IPS DF 19.7 (cell line): ENCODE measurements at regions not wholly inside any gene's neighbourhood (a gene's known extent, or its start where the extent isn't known, plus 50 kb on each side); places are given as distances from the start of the nearest gene placed in this dataset.
"Not testable (repeated sequence)": the region's sequence is repeated elsewhere in the genome, so short reads cannot be mapped to it uniquely, and the experiment has no call there.

Experiments used
- DNase-seq: peaks from one replicate; pipeline ENCODE4 v3.0.0-alpha.2; 2013; ENCODE audit warnings: low read depth, low spot score

DNA sequence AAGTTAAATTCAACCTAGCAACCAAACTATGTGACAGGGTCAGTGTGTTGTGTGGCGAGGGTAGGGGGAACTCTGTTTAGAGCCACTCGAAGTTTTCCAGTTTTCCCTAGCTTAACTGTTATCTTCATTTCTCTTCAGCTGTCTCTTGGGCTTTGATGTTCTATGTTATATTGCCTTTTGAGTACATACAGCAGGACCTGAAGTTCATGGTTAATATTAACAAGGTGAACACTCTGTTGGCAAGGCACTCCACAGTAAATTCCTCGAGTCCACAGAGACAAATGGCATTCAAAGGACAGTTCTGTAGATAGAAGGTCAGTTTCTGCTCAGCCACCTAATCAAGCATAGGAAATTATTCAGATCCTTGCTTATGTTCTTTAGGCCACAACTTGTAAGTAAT lies 147.9 kb upstream of the DPH6 start:
- DNase-seq, result no peak

DNA sequence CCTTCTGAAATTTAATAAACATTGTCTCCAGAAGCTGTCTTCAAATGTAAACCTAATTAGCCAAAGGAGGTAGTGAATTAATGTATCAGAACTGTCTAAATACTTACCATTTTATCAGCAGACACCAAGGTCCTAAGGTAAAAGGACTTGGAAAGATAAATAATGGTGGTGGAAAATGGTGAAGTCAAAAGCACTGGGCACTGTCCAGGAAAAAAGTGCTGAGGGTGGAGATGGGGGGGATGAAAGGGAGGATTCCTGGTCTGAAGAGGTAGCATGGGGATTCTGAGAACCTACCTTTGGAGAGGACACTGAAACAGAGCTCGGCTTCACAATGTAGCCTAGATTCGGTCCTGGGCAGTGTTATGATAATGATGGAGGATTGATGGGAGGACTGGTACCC lies 149.0 kb upstream of the DPH6 start:
- DNase-seq, result no peak

DNA sequence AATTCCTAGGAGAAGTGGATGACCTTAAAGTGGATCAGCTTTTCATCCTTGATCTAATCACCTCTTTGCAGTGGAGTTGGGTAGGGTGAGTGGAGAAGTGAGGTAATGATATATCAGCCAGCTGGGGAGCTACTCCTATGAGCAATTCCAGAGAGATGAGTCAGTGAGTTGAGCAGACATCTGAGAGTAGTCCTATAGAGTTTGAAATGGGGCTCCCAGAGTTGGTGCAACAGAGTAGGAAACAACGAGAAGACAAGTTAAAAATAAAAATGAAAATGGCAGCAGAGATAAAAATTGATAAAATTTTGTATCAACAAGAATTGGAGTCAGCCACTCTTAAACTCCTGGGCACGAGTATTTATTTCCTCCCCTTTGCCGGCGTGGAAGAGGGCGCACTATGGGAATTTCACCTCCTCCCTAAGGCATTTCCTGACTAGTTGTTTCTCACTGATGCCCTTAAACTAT lies 150.8 kb upstream of the DPH6 start:
- DNase-seq, result peak; percentile 38

DNA sequence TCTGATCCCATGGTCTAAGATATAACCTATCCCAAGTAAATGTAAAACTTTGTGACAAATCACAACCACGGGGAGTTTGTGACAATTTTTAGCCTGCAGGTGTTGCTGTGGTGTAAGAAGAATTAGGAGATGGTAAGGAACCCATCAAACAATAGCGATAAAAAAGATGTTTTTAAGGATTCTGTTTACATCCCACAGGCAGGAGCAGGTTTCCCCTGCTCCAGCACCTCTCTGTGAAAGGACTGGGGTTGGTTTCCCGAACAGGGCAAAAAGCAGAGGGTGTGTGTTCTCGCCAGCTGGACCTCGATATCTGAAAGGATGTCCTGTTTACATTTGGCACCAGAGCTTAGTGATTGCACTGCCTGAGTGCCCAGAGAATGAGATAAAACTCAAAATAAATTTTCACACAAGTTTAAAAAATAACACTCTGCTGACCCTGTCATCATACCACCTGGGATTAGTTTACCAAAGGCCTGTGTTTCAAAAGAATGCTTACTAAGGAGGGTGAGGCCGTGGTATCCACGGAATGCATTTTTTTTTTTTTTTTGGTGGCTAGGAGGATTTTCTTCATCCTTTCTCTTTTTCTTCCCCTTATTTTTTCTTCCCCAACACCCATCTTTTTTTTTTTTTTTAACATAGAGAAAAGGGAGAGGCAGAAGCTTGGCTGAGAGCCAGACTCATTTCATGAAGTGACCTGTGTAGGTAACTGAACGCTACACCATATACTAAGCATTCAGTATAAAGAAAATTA lies 151.8 kb upstream of the DPH6 start:
- no peak for DNase-seq

DNA sequence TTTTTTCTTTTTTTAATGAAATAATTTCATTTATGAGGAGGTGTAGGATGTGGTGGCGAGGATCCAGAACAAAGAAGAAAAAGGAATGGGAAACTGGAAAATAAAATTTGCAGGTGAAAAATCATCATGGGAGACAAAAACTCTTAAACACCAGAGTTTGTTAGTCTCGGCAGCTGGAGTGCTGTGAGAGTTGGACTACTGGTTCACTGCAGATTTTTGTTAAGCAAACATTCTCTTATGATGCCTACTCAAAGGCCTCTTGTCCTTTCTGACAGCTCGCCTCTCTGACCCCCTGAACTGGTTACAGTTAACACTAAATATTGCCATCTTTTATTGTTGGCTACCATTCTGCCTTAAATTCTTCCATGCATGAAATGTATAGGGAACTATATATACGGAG lies 152.4 kb upstream of the DPH6 start:
- DNase-seq, result no peak

DNA sequence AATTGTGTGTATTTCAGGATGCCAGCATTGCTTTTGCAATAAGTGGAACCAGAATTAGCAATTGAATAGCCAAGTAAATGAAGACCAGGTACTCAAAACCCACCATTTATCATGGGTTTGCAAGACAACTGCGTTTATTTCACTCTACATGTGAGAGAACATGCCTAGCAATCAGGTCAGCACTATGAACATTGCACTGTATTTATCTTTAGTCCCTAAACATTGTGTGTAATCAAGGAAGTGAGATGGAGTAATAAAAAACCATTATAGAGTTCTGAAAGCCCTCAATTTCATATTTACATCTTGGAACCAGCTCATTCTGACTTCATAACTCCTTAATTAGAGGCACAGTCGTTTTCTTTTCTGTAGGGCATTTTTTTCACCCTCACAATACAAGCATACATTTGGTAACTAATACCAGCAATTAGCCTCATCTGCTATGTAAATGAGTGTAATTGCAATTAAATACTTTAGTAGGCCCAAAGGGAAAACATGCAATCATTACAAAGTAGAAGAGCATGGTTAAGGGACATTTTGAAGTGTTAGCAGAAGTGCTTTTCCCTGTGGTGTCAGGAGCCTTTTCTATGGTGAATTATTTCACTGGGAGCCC lies 153.1 kb upstream of the DPH6 start:
- DNase-seq, result no peak

DNA sequence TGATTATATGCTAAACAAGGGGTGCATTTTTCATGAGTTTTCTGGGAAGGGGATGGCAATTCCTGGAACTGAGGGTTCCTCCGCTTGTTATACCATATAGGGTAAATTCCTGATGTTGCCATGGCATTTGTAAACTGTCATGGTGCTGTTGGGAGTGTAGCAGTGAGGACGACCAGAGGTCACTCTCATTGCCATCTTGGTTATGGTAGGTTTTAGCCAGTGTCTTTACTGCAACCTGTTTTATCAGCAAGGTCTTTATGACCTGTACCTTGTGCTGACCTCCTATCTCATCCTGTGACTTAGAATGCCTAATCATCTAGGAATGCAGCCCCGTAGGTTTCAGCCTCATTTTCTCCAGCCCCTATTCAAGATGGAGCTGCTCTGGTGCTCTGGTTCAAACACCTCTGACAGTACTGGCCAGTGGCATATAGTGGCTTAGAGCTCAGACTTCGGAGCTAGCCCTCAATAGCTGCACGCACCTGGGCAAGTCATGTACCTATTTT lies 154.2 kb upstream of the DPH6 start:
- DNase-seq, result not testable (repeated sequence)

DNA sequence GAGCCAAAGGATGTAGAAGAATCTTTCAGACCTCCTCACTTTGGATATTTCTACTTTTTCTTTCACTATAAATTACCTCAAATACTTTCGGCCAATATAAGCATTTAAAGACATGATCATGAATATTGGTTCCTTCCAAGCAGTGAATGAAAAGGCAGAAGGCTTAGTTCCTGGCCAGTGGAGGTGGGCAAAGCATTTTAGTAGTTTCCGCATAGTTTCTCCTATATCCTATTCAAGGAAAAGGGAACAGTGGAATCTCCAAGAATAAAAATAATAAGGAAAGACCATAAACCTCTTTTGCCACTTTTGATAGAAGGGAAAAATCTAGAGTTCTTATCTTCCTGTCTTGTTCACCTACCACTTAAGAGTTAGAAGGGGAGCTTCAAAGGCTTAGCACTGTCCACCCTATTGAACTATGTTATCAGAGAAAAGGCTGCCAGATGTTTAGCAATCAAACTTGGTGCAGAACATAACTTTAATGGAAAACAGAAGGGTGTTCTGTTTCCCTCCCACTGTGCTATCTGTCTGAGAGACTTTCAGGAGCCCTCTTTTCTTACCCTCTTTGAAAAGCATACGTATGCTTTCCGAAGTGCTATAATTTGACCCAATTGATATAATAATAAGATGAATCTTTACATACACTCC lies 155.6 kb upstream of the DPH6 start:
- DNase-seq, result no peak

DNA sequence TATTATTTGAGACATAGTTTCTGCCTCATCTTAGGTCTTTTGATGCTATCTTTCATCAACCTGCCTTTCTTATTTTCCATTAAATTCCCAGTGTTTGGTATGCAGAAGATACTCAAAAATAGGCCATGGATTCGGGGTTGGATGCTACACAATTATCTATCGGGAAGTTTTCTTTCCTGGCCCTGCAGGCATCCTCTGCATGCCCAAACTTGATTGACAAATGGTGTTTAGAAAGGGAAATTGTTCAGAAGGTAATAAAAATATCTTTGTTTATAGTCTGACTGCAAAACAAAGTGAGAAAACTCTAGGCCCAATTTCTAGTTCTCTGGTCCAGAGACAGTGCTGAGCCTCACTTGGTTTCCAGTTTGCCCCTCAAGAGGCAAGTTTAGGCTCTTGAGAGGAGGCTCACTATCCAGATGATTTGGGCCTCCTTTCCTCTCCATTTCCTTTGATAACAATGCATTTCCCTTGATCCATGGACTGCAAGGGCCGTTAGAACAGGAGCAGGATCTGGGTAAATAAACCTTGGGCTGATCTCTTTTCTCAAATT lies 157.1 kb upstream of the DPH6 start:
- no peak for DNase-seq

DNA sequence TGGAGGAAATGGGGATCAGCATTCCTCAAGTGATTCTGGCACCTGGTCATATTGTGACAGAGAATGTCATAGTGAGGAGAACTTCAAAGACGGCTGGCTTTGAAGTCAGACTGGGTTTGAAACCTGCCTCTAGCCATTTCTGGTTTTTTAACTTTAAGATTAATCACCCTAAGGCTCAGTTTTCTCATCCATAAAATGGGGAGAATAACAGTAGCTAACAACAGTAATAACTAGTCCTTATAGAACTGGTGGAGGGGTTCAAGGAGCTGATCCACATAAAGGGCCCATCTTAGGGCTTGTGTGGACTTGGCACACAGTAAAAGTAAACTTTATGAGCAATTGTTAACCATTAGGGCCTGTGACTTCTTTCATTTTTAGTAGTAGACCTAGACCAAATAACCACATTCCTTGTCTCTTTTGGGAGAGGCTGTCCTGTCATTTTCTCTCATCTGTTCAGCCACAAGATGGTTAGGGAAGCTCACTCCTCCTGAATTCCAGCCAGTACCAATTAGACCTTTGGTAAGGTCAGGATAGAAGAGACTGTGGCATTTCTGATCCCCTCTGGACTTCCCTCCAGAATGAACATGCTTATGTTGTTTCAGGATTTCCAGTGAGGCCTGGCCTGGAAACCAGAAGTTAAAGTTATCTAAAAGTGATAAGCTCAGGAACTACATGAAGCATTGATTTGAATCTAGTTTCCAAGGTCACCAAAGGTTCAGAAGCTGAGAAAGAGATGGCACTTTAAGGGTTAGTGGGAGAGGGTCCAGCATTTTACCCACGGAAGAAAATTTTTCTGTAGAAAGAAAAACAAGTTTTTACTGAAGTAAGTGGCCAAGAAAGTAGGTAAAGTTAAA lies 159.3 kb upstream of the DPH6 start:
- DNase-seq, result no peak

DNA sequence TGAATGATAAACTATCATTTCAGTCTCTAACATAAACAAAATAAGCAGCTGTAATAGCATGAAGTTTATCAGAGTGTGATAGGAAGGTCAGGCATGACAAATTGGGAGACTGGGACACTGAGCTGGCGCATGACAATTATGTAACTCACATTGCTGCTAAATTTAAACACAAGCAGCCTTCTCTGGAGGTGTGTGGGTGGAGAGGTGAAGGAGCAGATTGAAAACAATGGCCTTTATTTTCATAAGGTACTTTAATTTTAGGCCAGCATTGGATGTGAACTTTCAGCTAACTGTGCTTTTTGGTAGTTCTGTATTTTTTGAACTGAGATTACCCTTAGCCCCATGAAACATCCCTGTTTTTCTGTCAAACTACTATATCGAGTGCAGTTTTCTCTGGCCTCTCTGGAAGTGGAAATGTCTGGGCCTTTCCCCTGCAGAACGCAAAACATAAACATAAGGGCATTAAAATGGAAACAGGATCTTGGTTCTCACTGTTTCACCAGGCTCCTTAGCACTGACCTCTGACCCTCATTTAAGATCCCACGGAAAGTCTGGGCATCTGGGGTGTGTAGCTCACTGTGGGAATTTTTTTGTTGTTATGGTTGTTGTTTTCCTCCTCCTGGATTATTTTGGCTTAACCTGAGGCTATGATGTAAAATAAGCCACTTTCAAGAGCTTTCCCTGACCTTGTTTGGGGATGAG lies 160.1 kb upstream of the DPH6 start:
- DNase-seq, result no peak

DNA sequence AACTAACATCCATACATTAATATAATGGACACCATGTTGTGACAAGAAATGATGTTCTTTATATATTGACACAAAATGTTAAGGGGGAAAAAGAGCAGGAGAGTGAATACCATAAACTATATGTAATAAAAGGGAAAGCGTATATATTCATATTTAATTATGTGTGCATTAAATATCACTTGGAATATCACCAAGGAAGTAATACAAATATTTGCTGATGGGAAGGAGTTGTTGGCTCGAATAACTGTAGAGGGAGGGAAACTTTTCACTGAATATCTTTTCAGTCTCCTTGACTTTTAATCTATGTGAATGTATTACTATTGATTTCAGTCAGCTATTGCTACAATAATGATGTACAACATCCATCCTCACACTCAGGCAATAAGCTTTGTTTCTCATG lies 167.0 kb upstream of the DPH6 start:
- no peak for DNase-seq

DNA sequence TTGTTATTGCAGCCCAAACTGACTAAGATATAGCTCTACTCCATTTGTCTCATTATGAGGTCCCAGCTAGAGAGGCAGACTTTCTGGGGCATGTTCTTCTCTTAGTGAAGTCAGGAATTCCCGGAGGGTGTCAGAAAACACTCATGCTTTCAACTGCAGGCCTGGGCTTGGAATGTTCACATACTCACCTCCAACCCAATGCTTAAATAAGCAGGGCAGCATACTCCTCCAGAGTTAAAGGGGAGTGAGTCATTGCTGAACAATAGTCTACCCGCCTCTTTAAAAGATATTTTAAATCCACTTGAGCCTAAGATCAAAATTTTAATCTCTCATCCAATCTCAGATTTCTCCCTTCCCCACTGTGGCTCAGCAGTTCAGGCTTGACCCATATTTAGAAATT lies 167.8 kb upstream of the DPH6 start:
- DNase-seq, result no peak

DNA sequence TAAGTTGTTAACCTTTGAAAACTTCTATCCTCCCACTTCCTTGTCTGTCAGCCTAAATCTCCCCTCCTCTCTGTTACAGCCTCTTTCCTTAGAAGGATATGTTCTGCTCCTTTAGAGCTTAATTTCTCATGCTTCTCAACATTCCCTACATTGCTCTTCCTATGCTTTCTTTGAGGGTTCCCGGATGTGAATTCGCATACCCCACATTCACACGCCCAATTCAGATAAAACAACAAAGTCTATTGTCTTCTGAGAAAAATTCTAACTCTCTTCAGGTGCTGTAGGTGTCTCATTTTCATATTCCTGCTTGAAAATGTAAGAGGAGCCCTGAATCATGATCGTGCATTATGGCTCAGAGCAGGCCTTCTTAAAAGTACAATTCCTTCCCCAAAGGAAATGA lies 171.8 kb upstream of the DPH6 start:
- DNase-seq, result peak; percentile 30

DNA sequence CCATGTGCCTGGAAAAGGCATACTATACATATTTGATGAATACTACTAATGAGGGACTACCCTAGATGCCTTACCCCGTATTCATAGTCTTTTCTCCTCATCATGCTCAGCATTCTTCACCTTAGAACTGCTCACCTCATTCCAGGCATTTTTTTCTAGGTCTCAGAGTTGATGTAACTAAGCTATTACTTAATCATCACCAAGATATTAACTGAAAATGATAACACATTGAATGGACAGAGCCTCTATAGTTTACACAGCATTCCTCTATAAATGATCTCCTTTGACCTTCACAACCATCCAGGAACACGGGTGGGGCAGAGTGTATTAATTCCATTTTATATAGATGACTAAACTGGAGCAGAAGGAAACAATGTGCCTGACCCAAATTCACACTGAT lies 174.1 kb upstream of the DPH6 start:
- no peak for DNase-seq

DNA sequence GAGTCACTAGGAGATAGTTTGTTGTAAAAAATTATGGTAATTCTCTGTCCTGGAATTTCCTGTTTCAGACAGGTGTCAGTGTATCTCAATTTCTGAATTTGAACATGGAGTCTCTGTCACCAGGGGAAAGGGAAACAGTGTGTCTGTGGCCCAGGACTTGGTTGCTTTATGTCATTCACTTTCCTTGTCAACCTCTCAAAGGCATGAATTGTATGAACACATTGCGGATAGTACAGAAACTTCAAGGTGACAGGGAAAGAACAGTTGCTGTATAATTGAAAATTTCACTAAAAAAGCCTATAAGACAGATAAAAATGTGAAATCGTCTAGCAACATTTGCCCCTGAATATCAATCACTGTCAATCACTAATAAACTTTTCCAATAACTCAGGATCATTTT lies 175.0 kb upstream of the DPH6 start:
- no peak for DNase-seq

DNA sequence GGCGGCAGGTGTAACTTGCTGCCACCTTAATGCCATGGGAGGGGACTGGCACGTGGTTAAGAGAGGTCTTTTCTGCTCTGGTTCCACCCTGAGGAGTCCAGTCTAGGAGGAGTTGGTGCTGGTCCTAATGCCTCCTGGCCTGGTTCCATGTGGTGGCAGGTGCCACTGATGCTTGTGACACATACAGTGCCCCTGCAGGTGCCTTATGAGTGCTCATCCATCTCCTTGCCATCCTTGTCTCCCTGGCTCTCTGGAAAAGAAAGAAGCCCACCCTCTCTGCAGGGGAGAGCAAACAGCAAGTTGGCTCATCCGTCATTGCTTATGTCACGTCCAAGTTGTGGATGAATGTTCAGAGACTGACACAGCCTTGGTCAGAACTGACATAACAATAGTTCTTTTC lies 175.8 kb upstream of the DPH6 start:
- DNase-seq, result no peak

DNA sequence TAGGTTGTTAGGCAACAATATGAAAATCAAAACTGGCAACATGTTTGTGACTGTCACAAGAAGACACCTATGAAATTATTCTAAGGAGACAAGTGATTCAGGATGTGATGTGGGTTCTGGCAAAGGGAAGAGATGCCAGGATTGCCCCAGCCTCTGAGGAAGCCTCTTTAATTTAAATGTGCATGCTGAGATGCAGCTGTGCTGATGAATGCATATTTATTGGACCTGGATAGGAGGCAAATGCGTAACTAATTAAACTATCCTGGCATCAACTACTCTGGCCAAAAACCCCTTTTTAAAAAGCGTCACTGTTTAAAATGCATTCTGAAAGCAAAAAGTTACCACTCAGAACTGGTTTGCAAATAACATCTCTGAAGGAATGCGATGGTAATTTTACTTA lies 176.5 kb upstream of the DPH6 start:
- no peak for DNase-seq

DNA sequence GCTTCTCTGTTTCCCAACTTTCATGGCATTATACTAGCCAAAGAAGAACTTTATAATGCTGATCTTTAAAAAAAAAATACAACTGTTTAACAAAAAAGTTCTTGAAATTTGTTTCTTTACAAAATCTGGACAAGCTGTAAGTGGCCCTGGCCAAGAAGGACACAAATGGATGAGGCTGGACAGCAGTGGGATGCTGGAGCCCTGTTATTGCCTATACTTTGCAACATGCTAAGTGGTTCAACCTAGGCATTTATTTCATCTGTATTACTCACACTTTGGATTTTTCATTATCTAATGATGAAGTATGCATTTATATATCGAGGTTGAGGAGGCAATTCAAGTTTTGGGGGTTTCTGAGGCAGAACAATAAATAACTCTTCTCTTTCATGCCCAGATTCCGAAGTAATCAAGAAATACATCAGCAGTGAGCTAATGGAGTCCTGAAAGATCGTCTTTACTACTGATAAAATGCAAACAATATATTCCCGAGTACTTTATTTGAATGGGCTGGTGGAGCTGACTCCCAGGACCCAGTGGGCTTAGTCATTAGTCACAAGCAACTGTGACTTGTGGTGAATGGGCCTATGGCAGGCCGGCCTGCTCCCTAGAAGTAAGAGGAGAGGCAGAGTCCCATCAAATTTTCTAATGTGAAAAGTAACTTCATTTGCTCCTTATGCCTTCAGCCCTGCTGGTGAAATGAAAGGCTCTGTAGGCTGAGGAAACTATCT lies 177.3 kb upstream of the DPH6 start:
- DNase-seq, result no peak

DNA sequence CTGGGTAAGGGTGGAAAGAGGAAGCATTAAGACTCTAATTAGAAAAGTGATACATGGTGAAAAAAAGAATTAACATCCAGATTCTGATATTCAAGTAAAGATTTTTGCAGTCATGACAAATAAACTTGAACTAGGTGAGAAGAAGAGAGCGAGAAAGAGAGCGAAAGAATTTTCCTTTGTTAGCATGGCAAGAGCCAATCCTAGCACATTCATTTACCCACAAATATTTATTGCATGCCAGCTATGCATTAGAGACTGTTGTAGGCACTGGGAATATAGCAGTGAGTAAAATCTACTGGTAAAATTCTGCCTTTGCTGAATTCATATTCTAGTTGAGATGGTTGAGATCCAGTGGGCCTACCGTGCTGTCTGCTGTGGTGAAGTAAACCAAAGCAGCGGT lies 177.9 kb upstream of the DPH6 start:
- no peak for DNase-seq
